GM19099 (cell line): ENCODE measurements at regions not wholly inside any gene's neighbourhood (a gene's known extent, or its start where the extent isn't known, plus 50 kb on each side); places are given as distances from the start of the nearest gene placed in this dataset.

ENCODE experiments used
- POLR2A ChIP-seq: IDR thresholded peaks from 3 replicates; pipeline ENCODE4 v1.6.1; 2011; ENCODE audit warnings: low read depth; ENCODE audit not compliant: insufficient read length; ENCODE audit errors: extremely low read depth

DNA sequence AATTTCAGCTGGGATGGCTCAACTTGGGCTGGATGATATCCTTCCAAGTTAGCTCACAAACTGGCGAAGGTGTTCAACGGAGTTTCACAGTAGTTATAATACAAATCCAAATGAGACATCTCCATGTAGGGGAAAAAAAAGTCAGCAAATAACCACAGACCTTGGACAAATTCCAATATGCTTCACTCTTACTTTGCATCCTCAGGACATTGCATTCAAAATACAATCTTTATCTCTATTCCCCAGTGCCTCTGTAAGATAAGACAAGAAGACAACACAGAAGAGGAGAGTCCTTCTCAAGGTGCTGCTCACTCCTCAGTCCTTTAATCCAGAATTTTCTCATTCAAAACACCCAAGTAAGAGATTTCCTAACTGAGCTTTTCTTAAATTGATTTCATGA lies 1797.7 kb downstream of the MRPL39 start:
- TF ChIP-seq POLR2A, result no peak

DNA sequence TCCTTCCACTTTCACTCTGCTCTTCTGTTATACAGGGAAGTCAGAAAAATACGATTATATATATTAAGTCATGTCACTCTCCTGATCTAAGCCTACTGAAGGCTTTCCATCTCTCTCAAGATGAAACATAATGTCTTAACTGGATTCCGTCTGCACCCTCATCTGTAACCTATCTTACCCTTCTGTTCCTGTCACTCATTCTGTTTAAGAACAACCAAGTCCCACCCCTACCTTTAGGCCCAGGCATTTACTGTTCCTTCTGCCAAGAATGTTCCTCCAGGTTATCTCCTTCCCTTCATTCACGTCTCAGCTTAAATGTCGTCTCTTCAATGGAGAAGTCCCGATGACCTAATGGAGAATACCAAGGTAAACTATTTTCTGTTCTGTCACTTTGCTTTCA lies 1802.4 kb downstream of the MRPL39 start:
- no peak for TF ChIP-seq POLR2A

DNA sequence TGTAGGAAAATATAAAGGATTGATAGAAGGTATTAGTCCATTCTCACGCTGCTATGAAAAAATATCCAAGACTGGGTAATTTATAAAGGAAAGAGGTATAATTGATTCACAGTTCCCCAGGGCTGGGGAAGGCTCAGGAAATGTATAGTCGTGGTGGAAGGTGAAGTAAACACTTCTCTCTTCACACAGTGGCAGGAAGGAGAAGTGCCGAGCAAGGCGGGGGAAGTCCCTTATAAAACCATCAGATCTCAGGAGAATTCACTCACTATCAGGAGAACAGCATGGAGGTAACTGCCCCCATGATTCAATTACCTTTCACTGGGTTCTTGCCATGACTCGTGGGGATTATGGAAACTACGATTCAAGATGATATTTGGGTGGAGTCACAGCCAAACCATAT lies 1806.0 kb downstream of the MRPL39 start:
- no peak for TF ChIP-seq POLR2A

DNA sequence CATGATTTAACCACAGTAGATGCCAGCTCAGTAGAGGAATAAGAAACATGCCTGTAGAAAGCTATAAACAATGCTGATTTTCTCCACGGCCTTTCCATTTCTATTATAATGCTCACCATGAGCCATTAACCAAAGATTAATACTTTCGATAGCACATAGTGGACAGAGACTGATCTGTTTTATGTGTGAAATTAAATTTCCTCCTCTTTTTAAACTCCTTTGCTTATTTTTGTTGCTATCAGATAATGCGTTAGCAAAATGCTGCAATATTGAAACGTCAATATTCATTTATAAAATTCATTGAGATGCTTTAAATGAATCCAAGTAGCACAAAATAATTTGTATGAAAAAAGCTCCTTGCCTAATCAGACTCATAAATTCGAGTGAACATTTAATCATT lies 1807.9 kb downstream of the MRPL39 start:
- no peak for TF ChIP-seq POLR2A

DNA sequence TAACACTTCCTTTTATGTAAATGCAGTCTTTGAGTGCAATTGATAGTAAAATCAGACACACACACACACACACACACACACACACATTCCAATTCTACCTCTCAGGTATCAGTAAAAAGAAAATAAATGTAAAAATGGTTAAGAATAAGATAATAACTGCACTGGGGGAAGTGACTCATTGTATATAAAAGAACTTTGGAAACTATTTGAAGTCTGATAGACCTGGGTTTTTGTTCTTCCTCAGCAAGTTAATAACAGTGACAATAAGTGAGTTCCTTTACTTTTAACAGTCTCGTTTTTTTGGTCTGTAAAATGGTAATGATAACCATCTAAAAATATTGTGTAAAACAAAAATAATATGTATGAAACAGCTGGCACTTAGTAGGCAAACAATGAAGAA lies 1815.0 kb downstream of the MRPL39 start:
- TF ChIP-seq POLR2A, result no peak

DNA sequence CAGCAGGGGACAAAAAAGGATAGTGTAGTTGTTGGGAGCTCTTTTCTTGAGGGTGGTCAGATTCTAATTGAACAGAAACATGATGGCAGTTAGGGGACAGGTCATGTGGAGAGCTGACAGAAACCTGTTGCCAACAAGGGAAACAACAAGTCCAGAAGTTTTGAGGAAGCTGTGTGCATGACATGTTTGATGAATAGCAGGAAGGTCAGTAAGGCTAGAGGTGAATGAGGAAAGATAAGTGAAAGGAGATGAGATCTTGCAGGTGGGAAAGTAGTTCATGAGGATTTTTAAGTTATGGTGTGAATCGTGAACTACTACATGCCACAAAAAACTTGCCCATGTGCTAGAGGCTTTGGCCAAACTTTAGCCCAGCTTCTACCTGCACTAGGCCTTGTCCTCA lies 1817.4 kb downstream of the MRPL39 start:
- TF ChIP-seq POLR2A, result no peak

DNA sequence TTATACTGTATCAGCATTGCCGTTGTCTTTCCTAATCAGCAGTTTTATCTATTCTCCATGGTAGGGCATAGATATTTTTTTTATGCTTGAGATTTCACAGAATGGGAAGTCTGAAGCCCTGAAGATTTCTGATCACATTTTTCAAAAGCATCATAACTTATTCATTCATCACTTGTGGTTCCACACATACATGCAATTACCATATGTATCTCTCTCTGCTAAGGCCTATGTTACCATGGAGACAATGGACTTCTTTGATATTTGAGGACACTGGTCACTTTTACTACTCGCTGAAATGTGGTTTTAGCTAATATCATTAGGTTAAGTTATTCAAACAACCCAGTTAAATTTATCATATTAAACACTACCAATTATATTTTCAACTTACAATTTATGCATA lies 1827.0 kb downstream of the MRPL39 start:
- no peak for TF ChIP-seq POLR2A

DNA sequence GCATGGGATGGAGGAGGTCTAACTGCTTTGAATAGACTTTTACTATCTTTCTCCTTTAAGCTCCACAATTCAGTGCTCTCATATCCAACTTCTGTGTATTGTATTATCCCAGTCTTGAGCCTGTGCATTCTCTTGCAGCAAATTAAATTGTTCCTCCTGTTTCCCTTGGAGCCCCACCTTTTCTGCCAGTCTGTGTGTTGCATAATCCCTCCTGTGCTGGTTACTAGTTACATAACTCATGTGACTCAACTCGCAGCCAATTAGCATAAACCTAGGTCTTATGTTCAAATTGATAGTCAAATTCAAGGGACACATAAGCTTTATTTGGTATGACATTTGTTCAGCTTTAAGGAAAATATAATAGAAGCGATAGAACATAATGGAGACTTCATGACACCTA lies 1863.5 kb downstream of the MRPL39 start:
- TF ChIP-seq POLR2A, result no peak

DNA sequence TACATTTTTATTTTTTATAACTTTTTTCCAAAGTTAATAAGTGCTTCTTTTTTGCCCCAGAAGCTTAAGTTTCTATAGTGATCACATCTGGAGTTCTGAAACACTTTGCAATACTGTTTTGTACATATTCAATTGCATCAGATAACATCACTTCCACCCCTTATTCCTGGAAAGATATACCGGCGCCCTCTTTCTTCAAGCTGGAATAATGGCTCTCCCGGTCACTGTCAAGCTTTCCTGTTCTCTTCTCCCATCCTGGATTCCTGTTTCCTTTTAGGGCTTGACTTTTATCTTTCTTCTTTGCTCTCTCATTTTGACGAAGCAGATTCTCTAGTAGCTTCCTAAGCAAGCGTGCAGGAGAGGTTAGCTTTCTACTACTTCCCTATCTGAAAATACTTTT lies 1866.8 kb downstream of the MRPL39 start:
- no peak for TF ChIP-seq POLR2A

DNA sequence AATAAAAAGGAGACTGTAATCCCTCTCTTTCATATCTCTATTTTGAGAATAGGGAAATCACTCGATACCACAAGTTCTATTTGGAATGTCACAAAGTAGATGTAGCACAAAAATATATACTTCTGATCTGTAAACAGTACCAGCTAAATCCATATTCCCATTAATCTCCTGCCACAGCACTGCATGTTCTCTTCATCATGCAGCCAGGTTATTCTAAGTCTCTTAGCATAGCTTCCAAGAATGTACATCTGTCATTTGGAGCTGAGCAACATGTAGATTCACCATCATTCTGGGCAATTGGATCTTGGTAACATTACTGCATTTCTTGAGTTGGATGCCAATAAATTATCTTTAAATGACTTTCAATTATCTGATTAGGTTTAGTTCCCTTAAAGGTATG lies 1874.5 kb downstream of the MRPL39 start:
- TF ChIP-seq POLR2A, result no peak

DNA sequence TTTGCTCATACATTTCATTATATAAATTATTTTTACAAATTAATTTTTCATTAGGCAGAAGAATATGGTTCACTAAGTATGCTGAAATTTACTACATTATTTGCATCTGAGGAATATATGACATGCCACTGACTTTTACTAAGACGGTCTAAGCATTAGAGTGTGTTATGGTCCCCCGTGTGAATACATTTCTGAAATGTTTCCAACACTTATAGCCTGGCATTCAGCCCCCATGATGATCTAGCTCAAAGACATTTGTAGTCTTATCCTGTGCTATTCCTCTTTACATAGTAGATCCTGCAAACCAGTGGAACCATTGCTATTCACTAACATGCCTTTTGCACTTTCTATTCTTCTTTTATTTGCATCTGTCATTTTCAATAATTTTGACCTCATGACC lies 1878.0 kb downstream of the MRPL39 start:
- no peak for TF ChIP-seq POLR2A

DNA sequence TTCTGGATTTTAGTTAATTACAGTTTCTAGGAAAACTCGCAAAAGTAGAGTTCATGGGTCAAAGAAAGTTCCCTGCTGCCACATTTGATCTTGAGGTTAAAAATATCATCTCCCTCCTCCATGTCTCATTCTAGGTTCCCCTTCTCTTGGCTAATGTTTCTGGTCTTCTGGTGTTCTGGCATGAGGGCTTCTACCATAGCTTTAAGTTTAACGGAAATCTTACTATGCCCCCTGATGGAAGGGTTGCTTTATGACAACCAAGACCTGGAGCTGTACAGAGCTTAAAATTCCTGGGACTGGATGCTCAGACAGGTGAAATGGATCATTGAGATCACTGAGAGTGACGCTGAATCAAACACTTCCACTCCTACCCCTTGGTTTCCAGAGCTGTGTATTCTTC lies 1881.7 kb downstream of the MRPL39 start:
- no peak for TF ChIP-seq POLR2A

DNA sequence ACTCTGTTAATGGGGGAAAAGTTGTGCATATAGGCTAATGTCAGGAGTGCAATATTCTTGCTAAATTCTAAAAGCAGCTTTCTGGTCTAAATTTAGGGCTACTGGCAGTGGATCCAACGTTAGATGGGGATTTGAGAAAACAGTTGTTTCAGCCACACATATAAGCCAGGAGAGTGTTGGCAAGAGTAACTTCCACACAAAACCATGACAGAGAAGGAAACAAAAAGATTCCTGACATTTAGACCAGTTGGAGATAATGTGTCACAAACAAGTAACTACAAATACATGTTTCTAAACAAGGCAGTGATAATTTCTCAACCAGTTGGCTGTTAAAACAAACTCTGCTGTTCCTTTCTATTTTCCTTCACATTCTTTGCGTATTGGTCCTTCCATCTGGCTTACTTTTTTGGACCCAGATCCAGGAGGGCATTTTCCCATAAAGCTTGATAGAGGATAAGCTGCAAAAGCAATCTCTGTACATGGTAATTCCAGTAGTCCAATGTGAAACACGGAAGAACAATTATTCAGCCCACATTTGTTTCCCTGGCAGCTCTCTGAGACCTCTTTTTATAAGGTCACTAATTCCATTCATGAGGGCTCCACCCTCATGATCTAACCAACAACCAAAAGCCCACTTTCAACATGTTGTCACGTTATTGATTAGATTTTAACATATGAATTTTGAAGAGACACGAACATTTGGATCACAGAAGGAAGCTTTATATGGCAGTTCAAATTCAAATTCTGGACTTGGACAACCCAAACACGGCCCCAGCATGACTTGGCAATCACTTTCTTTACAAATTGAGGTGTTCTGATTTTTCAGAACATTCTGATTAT lies 1888.6 kb downstream of the MRPL39 start:
- TF ChIP-seq POLR2A, result no peak

DNA sequence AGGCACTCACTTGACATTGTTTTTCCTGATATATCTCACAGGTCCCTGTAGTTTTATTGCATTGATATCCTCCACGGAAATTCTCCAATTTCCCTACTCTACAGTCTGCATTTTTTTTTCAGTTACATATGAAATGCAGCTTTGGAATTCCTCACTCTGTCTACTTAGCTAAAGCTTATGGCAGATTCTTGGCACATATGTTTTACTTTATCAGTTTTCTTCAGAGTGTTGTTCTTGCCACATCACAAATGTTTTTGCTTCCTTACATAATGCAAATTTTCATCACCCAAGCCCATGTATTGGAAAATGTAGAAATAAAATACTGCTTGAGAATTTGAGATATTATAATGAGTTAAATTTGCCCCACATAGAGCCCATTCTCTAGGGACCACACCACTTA lies 1895.1 kb downstream of the MRPL39 start:
- TF ChIP-seq POLR2A, result no peak

DNA sequence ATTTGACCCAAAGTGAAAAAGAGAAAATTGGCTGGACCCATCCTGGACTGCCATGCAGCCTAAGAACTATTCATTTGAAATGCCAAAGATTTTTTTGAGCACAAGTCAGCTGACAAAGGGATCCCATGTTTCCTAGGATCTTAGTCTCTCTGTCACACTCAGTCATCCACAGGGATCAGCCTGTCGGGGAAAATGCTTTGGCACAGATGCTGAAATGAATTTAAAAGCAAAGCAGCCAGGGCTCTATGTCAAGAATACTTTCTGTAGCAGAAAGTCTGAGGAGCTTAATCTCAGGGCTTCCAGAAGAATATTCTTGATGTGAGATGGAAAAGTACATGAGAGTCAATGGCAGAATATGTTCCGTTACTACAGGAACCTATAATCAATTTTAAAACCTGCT lies 1900.8 kb downstream of the MRPL39 start:
- no peak for TF ChIP-seq POLR2A

DNA sequence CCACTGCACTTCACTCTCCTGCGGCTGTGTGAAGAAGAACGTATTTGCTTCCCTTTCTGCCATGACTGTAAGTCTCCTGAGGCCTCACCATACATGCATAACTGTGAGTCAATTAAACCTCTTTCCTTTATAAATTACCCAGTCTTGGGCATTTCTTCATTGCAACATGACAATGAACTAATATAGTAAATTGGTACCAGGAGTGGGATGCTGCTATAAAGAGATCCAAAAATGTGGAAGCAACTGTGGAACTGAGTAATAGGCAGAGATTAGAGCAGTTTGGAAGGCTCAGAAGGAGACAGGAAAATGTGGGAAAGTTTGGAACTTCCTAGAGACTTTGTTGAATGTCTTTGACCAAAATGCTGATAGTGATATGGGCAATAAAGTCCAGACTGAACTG lies 1907.9 kb downstream of the MRPL39 start:
- TF ChIP-seq POLR2A, result no peak

DNA sequence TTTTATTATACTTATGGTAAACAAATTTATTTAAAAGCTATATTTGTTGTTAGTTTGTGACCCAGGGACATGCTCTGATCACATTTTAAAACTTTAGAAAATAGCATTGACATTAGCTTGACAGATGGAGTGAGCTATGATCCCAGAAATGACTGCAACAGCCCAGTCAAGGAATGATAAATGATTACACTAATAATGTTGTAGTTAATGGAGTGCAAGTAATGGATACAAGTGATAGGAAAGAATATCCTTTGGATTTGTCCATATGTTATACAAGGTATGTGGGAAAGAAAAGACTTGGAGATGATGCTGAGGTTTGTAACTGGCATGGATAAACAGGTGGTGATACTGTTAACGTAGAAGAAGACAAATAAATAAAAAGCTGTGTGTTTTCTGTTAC lies 1908.7 kb downstream of the MRPL39 start:
- no peak for TF ChIP-seq POLR2A
